ENCODE measurements at regions not wholly inside any gene's neighbourhood (a gene's known extent, or its start where the extent isn't known, plus 50 kb on each side); places are given as distances from the start of the nearest gene placed in this dataset.
"Not testable (repeated sequence)": the region's sequence is repeated elsewhere in the genome, so short reads cannot be mapped to it uniquely, and the experiment has no call there.

DNA sequence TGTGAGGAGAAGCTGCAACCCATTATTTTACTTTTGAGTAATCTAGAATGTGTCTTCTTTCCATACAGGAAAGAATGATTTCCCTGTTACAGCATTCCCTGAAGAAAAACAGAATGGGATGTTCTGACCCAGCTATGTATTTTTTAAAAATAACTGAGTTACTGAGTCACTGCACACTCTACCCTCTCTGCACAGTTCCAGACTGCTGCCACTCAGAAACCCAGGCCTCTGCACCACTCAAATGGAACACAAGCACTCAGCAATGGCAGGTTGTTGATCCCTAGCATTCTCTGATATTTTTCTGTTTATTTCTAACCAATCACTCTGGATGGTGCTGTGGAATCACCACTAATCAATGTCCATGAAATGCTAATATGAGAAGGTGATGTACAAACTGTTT is 1300.0 kb upstream of the FAM98A start:
- DNase-seq = no peak

GRCh38 chr2:34892766-34893165 is 1293.7 kb upstream of the FAM98A start:
- DNase-seq = no peak

DNA sequence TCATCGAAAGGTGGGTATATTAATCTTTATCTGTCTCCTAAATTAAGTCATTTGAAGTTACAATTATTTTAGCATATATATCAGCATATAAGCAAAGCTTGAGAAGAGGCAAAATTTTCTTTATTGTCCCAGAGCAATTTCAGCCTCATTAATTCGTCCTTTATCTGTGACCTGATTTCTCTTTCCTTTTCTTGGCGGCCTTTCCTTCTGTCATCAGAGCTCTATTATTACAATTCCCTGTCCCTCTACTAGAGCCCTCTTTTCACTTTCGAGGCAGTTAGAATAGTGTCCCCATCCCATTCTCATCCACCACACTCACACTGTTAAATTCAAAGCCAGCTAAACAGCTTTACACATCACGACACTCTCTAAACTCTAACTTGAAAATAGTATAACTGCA is 1293.2 kb upstream of the FAM98A start:
- no peak for DNase-seq

DNA sequence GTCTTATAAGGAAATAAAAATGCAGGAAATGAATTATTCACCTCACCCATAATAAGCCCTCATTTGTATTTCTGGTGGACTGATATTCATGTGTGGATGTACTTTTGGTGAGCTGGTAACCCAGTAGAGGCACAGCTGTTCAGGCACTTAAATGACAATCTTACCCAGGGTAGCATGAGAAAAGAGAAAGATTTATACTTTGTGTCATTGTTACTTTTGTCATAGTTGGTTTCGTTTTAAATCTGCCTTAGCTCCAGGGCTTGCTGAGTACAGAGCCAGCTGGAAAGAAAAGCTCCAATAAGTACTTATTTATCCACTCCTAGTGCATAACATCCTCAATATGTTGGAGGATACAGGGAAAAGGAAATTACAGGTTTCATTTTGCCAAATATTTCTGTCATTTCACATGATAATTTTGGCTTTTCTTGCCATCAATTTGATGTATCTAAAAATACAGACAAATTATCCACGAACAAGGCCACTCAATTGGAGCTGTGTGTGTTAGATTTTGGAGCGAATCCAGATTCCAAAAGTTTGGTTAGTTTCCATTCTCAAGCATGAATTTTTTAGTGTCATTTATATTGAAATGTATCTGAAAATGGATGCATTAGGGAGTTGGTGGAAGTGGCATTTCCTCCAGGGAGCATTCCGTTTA is 1276.1 kb upstream of the FAM98A start:
- DNase-seq = no peak

DNA sequence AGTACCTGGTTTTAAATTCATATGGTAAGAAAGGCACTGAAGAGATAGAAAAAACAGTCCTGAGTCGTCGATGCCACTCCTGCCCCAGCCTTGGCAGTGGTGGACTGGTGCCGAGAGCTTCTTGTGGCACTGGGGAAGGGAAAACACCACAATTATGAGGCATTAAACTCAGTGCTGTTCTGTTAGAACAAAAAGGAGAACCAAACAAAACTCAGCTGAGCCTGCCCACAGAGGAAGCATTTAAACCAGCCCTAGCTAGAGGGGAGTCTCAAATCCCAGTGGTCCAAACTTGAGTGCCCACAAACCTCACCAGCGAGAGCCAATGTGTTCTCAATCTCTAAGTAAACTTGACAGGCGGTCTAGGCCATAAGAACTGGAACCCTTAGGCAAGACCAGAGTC is 1254.5 kb upstream of the FAM98A start:
- no peak for DNase-seq

DNA sequence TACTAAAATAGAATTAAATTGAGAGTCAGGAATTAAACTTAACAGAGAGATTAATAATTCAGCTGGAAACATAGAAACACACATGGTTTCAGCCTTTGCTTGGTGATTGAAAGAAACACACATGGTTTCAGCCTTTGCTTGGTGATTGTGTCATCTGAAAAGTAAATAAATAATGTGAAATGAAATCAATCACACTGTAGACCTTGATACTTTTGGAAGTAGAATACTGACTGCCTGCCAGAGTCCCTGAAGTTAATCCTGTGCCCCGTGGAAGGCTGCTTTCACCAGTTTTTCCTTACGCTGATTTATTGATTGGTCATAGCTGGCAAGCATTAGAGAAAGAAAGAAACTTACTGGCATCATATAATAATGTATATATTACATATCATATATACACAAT is 1252.7 kb upstream of the FAM98A start:
- DNase-seq = no peak

DNA sequence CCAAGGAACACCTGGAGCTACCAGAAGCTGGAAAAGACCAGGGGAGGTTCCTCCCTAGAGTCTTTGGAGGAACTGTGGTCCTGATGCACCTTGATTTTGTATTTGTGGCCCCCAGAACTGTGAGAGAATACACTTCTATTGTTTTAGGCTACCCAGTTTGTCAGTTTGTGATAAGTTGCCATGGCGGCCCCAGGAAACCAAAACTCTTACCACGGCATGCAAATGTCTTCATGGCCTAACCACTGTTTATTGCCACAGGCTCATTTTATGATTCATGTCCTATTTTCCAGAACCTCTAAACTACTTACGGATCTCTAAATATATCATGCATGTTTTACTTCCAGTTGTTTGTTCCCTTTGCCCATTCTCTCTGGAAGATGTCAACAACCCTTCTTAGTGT is 1250.7 kb upstream of the FAM98A start:
- no peak for DNase-seq

DNA sequence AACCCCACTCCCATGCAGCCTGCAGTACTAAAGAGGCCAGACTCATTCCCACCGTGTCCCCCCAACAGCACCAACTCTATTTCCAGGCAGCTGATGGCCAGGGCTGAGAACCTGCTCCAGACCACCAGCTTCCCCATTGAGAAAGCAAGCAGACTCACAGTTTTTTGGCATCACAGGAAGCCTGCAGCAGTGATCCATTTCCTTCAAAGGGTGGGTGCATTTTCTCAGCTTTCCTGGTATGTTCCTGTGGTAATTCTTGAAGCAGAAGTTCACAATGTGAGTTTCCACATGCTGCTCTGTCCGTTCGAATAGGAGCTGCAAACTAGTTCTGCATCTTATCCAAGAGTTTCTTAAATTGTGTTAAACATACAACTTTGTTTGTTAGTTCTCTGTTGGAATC is 1249.6 kb upstream of the FAM98A start:
- no peak for DNase-seq

- DNase-seq = no peak
Measured at GRCh38 chr2:34848132-34848531, 1249.0 kb upstream of the FAM98A start.

- DNase-seq = no peak
Measured at GRCh38 chr2:34844629-34845028, 1245.5 kb upstream of the FAM98A start.

GRCh38 chr2:34838408-34838807 is 1239.3 kb upstream of the FAM98A start:
- no peak for DNase-seq

DNA sequence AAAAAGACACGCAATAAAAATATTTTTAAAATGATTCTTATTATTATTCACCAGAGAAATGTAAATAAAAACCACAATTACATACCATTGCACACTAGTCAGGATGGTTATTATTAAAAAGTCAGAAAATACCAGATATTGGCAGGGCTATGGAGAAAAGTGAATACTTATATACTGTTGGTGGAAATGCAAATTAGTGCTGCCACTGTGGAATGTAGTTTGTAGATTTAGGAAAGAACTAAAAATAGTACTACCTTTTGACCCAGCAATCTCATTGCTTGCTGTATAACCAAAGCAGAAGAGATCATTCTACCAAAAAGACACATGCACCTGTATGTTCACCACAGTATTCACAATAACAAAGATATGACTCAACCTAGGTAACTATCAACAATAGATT is 1237.3 kb upstream of the FAM98A start:
- no peak for DNase-seq

- no peak for DNase-seq
Measured at GRCh38 chr2:34831096-34831495, 1232.0 kb upstream of the FAM98A start.

- DNase-seq = no peak
Measured at GRCh38 chr2:34828481-34828880, 1229.4 kb upstream of the FAM98A start.

GRCh38 chr2:34827398-34827797 is 1228.3 kb upstream of the FAM98A start:
- no peak for DNase-seq

DNA sequence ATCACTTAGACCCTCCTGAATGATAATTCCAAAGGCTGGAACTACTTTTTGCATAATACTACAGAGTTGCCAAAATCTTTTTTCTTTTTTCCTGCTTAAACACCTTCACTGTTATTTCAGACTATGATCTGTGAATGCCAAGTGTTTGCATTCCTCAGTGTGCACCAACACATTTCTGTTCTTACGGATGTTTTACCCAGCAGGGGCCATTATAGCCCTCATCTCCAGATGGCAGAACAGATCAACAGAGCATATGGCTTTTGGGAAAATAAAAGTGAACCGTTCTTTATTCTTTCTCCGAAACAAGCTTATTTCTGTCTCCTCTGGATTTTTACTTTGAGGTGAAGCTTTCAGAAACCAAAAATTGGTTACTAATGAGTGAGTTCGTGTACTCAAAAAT is 1226.6 kb upstream of the FAM98A start:
- no peak for DNase-seq

DNA sequence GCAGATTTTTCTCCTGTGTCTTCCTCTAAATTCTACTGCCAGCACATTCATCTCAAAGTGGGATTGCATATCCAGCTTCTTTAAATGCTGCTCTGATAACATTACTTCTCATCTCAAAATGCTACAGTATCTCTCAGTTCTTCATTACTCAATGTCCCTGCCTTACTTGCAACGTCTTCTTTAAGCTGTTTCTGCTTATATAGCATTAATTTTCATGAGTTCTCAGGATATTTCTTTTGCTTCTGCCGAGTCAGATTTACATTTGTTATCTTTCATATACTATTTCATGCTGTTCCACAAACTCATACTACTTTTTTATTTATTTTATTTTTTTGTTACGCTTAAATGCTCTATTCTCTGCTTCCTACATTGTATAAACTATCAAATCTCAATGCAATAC is 1223.5 kb upstream of the FAM98A start:
- no peak for DNase-seq

DNA sequence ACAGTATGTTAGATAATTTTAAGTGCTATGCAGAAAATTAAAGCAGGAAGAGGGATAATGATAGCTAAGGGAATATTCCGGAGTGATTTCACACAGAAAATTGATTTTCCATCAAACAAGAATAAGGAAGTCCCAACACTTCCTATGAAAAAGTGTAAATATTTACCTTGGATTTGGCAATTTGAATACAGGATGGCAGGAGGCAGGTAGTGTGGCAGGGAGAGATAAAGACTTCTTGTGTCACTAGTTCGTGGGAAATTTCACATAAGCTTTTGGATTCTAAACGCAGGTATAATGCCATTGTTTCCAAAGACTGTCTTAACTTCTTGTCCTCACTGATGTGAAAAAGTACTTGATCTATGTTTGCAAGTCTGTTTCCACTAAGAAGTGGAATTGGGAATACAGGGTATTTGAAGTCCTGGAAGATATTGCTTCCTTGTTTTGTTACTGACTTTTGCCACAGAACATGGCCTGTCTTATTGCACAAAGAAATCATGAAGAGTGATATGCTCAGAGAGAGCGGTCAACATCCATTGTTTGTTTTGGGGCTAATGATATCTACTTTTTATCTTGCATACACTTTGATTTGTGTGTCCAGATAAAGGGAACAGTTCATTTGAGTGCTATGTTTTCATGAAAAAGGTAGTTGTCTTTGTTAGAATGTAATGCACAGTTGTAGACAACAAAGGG is 1216.1 kb upstream of the FAM98A start:
- no peak for DNase-seq

DNA sequence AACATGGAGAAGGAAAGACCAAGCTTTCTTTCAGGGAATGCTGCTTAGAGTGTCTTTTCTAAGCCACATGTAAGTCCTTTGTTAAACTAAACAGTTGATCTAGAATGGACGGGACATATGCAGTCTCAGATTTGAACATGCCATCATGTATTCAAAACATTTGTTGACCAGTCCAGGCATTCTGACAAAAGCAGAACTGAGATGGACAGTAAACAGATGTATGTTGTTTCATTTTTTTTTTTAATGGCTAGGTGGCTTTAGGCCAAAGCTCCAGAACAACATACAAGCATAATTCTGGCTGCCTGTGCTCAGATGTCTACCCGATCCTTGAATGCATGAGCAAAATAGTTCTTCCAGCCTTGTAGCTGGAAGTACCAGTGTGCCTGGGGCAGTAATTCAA is 1211.4 kb upstream of the FAM98A start:
- DNase-seq = no peak

DNA sequence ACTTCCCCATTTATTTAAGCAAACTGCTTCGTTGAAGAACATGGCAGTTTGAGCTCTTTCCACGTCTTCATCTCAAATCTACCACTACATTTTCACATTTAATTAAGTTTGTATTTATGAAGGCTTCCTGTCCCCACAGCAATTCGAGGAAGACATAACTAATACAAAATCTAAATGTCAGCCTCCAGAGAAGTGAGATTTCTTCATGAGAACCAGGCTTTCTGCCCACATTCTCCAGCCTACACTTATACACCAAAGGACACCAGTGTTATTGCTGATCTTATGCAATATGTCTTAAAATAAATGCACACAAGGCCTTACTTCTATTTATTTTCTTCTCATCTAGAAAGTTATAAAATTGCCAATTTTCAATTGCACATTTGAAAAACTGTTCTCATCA is 1209.3 kb upstream of the FAM98A start:
- DNase-seq = no peak

GRCh38 chr2:34806891-34807290 is 1207.8 kb upstream of the FAM98A start:
- DNase-seq = no peak

GRCh38 chr2:34806396-34806795 is 1207.3 kb upstream of the FAM98A start:
- DNase-seq = no peak

- no peak for DNase-seq
Measured at GRCh38 chr2:34799556-34799955, 1200.5 kb upstream of the FAM98A start.

DNA sequence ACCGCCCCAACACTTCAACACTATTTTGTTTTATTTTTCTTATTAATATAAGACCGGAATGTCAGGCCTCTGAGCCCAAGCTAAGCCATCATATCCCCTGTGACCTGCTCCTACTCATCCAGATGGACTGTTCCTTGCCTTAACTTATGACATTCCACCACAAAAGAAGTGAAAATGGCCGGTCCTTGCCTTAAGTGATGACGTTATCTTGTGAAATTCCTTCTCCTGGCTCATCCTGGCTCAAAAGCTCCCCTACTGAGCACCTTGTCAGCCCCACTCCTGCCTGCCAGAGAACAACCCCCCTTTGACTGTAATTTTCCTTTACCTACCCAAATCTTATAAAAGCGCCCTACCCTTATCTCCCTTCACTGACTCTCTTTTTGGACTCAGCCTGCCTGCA is 1196.5 kb upstream of the FAM98A start:
- DNase-seq = not testable (repeated sequence)

- DNase-seq = no peak
Measured at GRCh38 chr2:34789169-34789568, 1190.1 kb upstream of the FAM98A start.
